Inflammatory macrophage treated with lipopolysaccharide for 1 hour (primary cell): ENCODE measurements at regions not wholly inside any gene's neighbourhood (a gene's known extent, or its start where the extent isn't known, plus 50 kb on each side); places are given as distances from the start of the nearest gene placed in this dataset.

ENCODE experiments used
- DNase-seq, 2 donors: peaks; one replicate each; pipeline ENCODE4 v3.0.0-alpha.2; 2020 to 2022

GRCh38 chr3:124381575-124382333, 348.5 kb upstream of the UMPS start:
- DNase-seq: no peak

GRCh38 chr3:124383051-124383450, 347.2 kb upstream of the UMPS start:
- no peak for DNase-seq

- no peak for DNase-seq
Measured at GRCh38 chr3:124383846-124384466, 346.3 kb upstream of the UMPS start.

DNA sequence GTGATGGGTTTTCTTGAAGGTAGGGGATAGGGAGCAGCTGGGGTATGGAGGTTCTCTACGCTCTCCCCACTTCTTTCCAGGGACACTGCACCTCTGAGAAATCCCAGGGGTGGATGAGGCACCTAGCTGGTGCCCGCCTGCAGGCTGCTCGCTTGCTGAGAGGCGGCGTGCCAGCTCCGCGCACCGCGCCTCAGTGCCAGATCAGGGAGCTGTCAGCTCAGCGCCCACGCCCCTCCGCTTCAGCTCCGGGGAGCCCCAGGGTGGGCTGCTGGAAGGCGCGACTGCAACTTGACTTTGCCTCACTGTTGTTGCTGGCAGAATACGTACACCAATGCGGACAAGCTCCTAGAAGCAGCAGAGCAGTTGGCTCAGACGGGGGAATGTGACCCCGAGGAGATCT, 345.7 kb upstream of the UMPS start:
- DNase-seq: no peak

DNA sequence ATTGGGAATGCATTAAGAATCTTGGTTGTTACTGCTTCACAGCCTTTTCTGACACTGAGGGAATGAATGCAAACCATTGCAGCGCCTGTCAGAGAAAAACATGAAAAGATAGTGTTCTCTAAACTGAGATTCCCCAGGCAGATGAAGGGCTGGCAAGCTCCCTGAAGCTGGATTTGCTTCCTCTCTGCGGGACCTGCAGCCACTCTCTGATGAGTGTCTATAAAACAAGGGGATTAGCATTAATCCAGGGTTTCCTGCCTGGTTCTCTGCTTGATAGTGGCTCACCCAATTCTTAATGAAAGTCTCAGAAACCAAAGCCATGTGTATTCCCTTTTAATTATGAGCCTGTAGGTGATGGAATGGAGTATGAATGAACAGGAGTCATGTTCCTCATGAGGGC, 344.3 kb upstream of the UMPS start:
- no peak for DNase-seq

DNA sequence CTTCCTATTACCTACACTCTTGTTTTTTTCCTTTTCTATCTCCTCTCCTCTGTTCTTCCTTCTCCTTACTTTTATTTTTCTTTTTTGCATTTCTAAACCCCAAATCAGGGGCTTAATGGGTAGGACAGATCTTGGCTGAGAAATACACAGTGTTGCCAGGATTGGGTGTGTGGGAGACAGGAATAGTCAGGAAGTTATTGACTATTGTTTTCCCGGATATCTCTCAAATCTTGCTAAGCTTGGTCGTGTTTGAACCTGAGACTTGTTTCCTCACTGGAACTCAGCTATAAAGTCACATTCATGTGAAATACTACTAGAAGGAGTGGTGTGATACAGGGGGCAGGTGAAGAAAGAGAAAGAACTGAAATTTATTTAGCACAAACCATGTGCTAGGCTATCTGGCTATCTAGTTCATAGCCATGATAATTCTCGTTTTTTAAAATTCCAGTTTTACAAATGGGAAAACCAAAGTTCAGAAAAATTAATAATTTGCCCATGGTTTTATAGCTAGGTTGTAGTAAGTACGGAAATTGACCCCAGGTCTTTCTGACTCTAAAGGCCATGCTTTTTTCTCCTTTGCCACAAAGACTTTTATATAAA, 343.2 kb upstream of the UMPS start:
- no peak for DNase-seq

- DNase-seq: no peak
Measured at GRCh38 chr3:124391774-124392173, 338.5 kb upstream of the UMPS start.

DNA sequence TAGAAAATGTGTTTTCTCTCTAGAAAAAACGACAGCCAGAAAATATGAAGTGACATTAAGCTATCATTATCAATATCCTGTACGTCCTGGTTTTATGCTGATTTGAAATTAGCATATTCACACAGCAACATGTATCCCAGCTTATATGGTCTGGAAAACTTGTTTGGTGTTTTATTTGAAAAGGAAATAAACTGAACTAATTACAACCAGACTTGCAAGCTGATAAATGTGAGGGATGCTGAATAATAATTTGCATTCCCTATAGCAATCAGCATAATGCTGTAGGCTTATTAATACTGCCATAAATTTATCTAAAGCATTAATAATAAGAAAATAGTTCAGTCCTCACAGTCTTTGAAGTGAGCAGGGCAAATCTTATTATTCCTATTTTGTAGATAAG, 336.9 kb upstream of the UMPS start:
- no peak for DNase-seq

DNA sequence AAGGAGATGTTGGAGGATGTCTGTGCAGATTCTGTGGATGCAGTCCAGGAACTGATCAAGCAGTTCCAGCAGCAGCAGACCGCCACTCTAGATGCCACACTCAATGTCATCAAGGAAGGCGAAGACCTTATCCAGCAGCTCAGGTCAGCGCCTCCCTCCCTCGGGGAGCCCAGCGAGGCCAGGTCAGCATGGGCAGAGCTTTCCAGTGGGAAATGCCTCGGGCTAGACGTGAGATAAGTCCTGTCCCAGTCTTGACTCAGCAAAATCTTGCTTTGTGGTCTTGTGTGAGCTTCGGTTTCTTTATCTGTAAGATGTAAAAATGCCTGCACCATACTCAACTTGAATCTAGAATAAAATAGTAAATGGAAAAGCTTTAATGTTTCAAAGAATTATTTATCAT, 335.1 kb upstream of the UMPS start:
- DNase-seq: no peak

DNA sequence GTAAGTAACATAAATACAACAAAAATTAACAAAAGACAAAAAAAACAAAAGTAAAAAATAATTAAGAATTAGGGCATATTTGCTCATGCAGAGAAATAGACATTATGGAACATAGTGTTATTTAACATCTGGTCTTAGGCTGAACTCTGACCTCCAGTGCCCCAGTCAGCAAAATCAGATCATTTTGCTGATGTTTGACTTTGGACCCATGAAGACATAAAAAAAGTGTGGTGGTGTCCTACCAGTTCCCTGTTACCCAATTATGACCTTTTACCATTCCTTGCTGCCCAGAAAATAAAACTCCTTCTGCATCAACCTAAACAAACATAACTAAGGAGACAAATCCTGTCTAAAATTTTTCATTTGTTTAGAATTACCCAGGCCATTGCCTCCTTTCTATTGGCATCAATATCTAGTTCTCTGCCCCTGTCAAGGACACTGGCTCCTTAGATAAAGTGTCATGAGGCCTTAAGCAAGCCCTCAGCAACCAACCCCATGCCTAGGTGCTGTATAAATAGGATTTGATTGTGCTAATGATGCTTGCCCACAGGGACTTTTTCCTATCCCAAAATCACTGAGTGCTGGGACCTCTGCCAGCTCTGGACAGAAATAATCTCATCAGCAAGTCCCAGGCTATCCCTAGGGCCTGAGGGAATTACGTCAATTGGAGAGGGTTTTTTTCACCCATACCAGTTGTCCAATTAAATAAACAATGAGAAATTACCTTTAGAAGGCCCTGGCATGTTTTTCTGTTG, 334.5 kb upstream of the UMPS start:
- no peak for DNase-seq

DNA sequence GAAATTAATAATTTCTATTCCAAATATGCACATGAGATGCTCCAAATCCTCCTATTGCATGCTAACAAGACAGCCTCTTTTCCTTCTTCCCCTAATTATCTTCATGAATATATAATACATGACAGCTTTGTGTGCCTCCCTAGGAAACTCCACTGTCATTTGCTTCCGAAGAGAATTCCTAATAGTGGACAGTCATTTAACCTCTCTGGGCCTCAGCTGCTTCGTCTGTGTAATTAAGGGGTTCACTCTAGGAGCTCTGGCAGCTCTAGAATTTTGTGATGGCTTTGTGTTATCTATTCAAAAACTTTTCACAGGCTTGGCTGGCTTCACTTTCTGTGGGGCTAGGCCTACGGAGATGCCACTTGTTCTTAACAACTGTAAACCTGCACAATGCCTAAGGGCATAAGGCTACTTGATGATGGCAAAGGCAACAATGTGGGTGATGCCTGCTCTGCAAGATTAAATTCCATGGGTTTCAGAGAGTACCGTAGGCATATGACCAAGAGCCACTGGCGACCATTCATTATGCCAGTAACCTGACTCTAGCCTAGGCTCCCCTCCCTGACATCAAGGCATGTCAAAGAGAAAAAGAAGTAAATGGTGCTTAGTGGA, 333.8 kb upstream of the UMPS start:
- no peak for DNase-seq

- no peak for DNase-seq
Measured at GRCh38 chr3:124397088-124397487, 333.2 kb upstream of the UMPS start.

- DNase-seq: no peak
Measured at GRCh38 chr3:124398594-124398993, 331.7 kb upstream of the UMPS start.

GRCh38 chr3:124401843-124402242, 328.4 kb upstream of the UMPS start:
- no peak for DNase-seq

DNA sequence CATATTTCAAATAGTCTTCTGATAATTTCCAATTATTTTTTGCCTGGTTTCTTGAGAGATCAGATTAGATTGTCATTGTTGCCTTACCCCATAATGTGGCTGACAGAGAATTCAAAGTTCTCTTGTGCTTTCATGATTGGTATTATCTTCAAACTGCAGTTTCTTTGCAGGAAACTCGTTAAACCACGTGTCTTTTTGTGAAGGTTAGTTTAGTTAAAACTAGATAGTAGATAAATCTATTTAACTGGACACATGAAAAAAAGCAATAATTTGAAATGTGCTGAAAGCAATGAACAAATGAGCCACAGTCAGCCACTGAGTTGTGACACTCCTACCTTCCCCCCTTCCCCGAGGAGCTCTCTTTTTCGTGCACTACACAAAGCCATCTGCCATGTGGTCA, 327.5 kb upstream of the UMPS start:
- no peak for DNase-seq

- DNase-seq: no peak
Measured at GRCh38 chr3:124404621-124405020, 325.6 kb upstream of the UMPS start.

GRCh38 chr3:124407260-124407659, 323.0 kb upstream of the UMPS start:
- DNase-seq: no peak

DNA sequence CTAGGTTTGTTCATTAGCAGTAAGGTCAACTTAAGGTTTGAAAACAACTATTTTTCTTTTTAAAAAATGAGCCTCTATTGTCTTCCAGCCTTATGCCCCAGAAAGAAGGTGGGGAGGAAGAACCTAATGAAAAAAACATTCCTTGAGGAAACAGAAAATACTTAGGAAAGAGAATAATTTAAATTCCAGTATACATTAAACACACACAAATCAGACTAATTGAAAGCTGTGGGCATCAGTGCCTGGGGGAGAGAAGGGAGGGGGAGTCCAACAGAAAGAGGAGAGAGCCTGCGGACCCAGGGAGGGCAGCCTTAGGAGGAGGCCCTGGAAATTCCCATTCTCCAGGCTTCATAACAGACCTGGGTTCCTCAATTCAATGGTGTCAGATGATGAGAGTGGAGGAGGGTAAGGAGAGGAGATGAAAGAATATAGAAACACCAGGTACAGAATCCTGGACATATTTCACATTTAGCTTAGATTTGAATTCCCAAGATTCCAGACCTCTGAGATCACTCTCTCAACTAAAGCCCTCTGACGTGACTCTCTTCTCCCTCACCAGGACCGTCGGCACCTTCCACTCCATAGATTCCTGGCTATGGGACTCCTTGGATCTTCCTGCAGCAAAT, 320.5 kb upstream of the UMPS start:
- DNase-seq: no peak

DNA sequence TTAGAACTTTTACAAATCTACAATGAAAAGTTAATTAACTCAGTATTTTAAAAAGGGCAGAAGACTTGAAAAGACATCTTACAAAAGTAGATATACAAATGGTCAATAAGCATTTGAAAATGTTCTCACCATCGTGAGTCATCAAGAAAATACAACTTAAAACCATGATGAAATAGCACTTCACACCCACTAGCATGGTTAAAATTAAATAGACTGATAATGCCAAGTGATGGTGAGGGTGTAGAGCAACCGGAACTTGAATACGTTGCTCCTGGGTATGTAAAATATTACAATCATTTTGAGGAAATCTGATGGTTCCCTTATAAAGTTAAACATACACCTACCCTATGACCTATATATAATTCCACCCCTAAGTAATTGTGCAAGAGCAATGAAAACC, 319.8 kb upstream of the UMPS start:
- no peak for DNase-seq

- DNase-seq: no peak
Measured at GRCh38 chr3:124411728-124412127, 318.5 kb upstream of the UMPS start.

DNA sequence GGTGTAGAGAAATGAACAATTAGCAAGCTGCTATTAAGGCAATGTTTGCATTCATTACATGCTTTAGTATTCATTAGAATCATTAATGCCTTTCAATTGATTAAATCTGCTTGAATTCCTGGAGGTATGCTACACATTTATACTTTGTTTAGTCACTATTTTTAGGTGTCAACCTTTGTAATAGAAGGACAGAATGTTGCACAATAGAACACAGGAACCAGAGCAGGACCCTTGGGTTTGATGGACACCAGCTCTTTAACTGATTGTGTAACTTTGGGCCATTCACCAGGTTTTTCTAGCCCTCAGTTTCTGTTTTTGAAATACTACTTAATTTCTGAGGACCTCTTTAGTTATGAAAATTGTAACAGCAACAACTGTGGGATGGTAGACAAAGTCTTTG, 317.6 kb upstream of the UMPS start:
- no peak for DNase-seq

DNA sequence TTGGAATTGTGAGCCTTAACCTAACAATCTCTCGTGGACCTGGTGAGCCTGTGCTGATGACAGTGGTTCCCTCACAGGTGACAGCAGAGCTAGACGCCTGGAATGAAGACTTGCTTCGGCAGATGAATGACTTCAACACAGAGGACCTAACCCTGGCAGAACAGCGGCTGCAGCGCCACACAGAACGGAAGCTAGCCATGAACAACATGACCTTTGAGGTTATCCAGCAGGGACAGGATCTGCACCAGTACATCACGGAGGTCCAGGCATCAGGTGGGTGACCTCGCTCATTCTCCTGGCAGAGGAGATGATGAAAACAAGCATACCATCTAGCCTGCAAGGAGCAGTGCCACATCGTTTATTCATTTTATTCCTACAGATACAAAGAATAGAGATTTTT, 316.9 kb upstream of the UMPS start:
- DNase-seq: no peak
